GM23248 (cell line): ENCODE measurements at regions not wholly inside any gene's neighbourhood (a gene's known extent, or its start where the extent isn't known, plus 50 kb on each side); places are given as distances from the start of the nearest gene placed in this dataset.

Experiments used
- DNase-seq: peaks from one replicate; pipeline ENCODE4 v3.0.0-alpha.2; 2015
- H2AFZ ChIP-seq: fragments of 200-600 bp; sonication (generic); 2 replicates; pipeline ENCODE4 v1.6.1; 2016; ENCODE audit warnings: antibody characterized with exemption
- H3F3A ChIP-seq: fragments of 200-600 bp; sonication (generic); 2 replicates; pipeline ENCODE4 v1.6.1; 2016; ENCODE audit warnings: mild to moderate bottlenecking, antibody characterized with exemption, mixed run types; ENCODE audit not compliant: insufficient read depth
- H3K27ac ChIP-seq: fragments of 200-600 bp; sonication (generic); 2 replicates; pipeline ENCODE4 v1.5.1; 2016; ENCODE audit warnings: mild to moderate bottlenecking
- H3K27me3 ChIP-seq: fragments of 200-600 bp; sonication (generic); replicated peaks from 2 replicates; pipeline ENCODE4 v1.6.1; 2016; ENCODE audit warnings: mild to moderate bottlenecking; ENCODE audit not compliant: insufficient read depth
- H3K36me3 ChIP-seq: fragments of 200-600 bp; sonication (generic); 2 replicates; pipeline ENCODE4 v1.6.1; 2016; ENCODE audit warnings: low read depth, mild to moderate bottlenecking
- H3K4me1 ChIP-seq: fragments of 200-600 bp; sonication (generic); 2 replicates; pipeline ENCODE4 v1.6.1; 2016; ENCODE audit warnings: mild to moderate bottlenecking; ENCODE audit not compliant: insufficient read depth
- H3K4me2 ChIP-seq: fragments of 200-600 bp; sonication (generic); one replicate; pipeline ENCODE4 v1.6.1; 2016; ENCODE audit warnings: mild to moderate bottlenecking; ENCODE audit not compliant: unreplicated experiment
- H3K4me3 ChIP-seq: fragments of 200-600 bp; sonication (generic); 2 replicates; pipeline ENCODE4 v1.5.1; 2016; ENCODE audit warnings: mild to moderate bottlenecking
- H3K79me2 ChIP-seq: fragments of 200-600 bp; sonication (generic); 2 replicates; pipeline ENCODE4 v1.6.1; 2016; ENCODE audit warnings: mild to moderate bottlenecking; ENCODE audit not compliant: insufficient read depth
- H3K9ac ChIP-seq: fragments of 200-600 bp; sonication (generic); 2 replicates; pipeline ENCODE4 v1.6.1; 2016; ENCODE audit warnings: mild to moderate bottlenecking
- H3K9me2 ChIP-seq: fragments of 200-600 bp; sonication (generic); 2 replicates; pipeline ENCODE4 v1.6.1; 2016; ENCODE audit warnings: mixed run types, mild to moderate bottlenecking, moderate library complexity; ENCODE audit not compliant: insufficient read depth
- H3K9me3 ChIP-seq: fragments of 200-600 bp; sonication (generic); one replicate; pipeline ENCODE4 v1.6.1; 2017; ENCODE audit warnings: low read depth
- H4K20me1 ChIP-seq: fragments of 200-600 bp; sonication (generic); 2 replicates; pipeline ENCODE4 v1.6.0; 2016; ENCODE audit not compliant: insufficient read depth
- EZH2 ChIP-seq: fragments of 200-600 bp; sonication (generic); IDR thresholded peaks from 2 replicates; pipeline ENCODE4 v1.6.1; 2018; ENCODE audit warnings: antibody characterized with exemption, mild to moderate bottlenecking; ENCODE audit not compliant: insufficient read depth, poor library complexity, severe bottlenecking
- EZH2phosphoT487 ChIP-seq: fragments of 200-600 bp; sonication (generic); IDR thresholded peaks from 2 replicates; pipeline ENCODE4 v1.6.1; 2018; ENCODE audit warnings: antibody characterized with exemption, moderate library complexity, mild to moderate bottlenecking, low read depth; ENCODE audit not compliant: insufficient read depth
- WGBS, 2 experiments: methylation state at CpG; one replicate each; pipeline ENCODE4 v1.1.6; 2015 to 2017; ENCODE audit warnings: low lambda C conversion rate in 2 of 2, low coverage in 1 of 2; ENCODE audit errors: missing lambda C conversion rate in 2 of 2; 5-methylcytosine and 5-hydroxymethylcytosine counted together
- in situ Hi-C: fragments of 300-500 bp; cut with MboI; formaldehyde crosslinking; loops from 2 replicates; pipeline ENCODE4 v1.15.0; 2020

GRCh38 chr1:14438127-14438769 lies 160.2 kb upstream of the KAZN start:
- Histone ChIP-seq H3K4me1 (peaks cover 56% of the 10 kb centered on the region), H3K4me3 (no peak overlapping the region), H3F3A (peaks cover 25% of the 10 kb centered on the region), H3K36me3 (no peaks in the 10 kb centered on the region), H4K20me1 (no peaks in the 10 kb centered on the region), H3K27ac (no peak overlapping the region), H2AFZ (no peak overlapping the region), H3K9me2 (no peaks in the 10 kb centered on the region), H3K79me2 (no peaks in the 10 kb centered on the region), H3K9ac (no peak overlapping the region), H3K9me3 (no peaks in the 10 kb centered on the region), H3K27me3 (no peaks in the 10 kb centered on the region), H3K4me2 (no peak overlapping the region)
- TF ChIP-seq EZH2phosphoT487: no peak
- no peak for TF ChIP-seq EZH2
- 97 to 98% methylated on average over 6 of the region's 6 CpGs for WGBS, 2 experiments
- no peak for DNase-seq
- in situ Hi-C loops: no loop called here

DNA sequence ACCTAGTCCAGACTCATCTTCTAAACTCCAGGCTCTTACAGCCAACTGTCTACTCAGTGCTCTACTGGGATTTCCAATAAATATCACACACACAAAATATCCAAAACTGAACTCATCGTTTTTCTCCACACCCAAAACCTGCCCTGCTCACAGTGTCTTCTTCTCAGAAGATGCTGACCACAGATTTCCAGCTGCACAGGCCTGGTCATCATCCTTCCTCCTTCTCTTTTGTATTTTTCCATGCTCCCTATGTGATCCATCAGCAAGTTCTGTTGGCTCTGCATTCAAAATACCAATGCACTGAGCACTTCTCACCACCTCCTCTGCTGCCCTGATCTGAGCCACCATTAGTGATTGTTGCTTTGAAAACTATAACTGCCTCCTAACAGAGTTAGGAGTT lies 159.5 kb upstream of the KAZN start:
- H3K27ac ChIP-seq: no peak overlapping the region
- H3K4me1 ChIP-seq: peaks cover 64% of the 10 kb centered on the region
- H3K9me2 ChIP-seq: no peaks in the 10 kb centered on the region
- no peaks in the 10 kb centered on the region for H3K36me3 ChIP-seq
- no peaks in the 10 kb centered on the region for H3K9me3 ChIP-seq
- H3K9ac ChIP-seq: no peak overlapping the region
- 8 to 9% methylated on average over 1 of the region's 1 CpG for WGBS, 2 experiments
- no peaks in the 10 kb centered on the region for H3K79me2 ChIP-seq
- in situ Hi-C loops: no loop called here
- H3K4me2 ChIP-seq: no peak overlapping the region
- H3F3A ChIP-seq: peaks cover 25% of the 10 kb centered on the region
- H4K20me1 ChIP-seq: no peaks in the 10 kb centered on the region
- no peak overlapping the region for H3K4me3 ChIP-seq
- TF ChIP-seq EZH2 (no peak), EZH2phosphoT487 (no peak)
- no peak overlapping the region for H2AFZ ChIP-seq
- peak; percentile 80 for DNase-seq
- no peaks in the 10 kb centered on the region for H3K27me3 ChIP-seq

GRCh38 chr1:14440166-14440565 lies 158.3 kb upstream of the KAZN start:
- no peaks in the 10 kb centered on the region for H4K20me1 ChIP-seq
- WGBS, 2 experiments: 97% methylated on average over 9 of the region's 9 CpGs

GRCh38 chr1:14440731-14441130 lies 157.8 kb upstream of the KAZN start:
- H3F3A ChIP-seq: peaks cover 25% of the 10 kb centered on the region
- no peak overlapping the region for H2AFZ ChIP-seq
- H4K20me1 ChIP-seq: no peaks in the 10 kb centered on the region
- in situ Hi-C loops: no loop called here
- peaks cover 64% of the 10 kb centered on the region for H3K4me1 ChIP-seq
- DNase-seq: peak; percentile 19
- H3K36me3 ChIP-seq: no peaks in the 10 kb centered on the region
- H3K9ac ChIP-seq: no peak overlapping the region
- no peak for TF ChIP-seq EZH2phosphoT487
- TF ChIP-seq EZH2: no peak
- H3K4me3 ChIP-seq: no peak overlapping the region
- peak overlapping the region; percentile 70 for H3K27ac ChIP-seq
- no peaks in the 10 kb centered on the region for H3K9me3 ChIP-seq
- WGBS, 2 experiments: 95 to 96% methylated on average over 4 of the region's 4 CpGs
- peak overlapping the region; percentile 57 for H3K4me2 ChIP-seq
- H3K27me3 ChIP-seq: no peaks in the 10 kb centered on the region
- no peaks in the 10 kb centered on the region for H3K79me2 ChIP-seq
- no peaks in the 10 kb centered on the region for H3K9me2 ChIP-seq

More at GRCh38 chr1:14440166-14440565, 158.3 kb upstream of the KAZN start:
- no peak for DNase-seq
- no peak overlapping the region for H3K9ac ChIP-seq
- H3K27me3 ChIP-seq: no peaks in the 10 kb centered on the region
- H3K79me2 ChIP-seq: no peaks in the 10 kb centered on the region
- H3K36me3 ChIP-seq: no peaks in the 10 kb centered on the region
- no peak overlapping the region for H3K4me2 ChIP-seq
- TF ChIP-seq EZH2: no peak
- TF ChIP-seq EZH2phosphoT487: no peak
- H3K9me2 ChIP-seq: no peaks in the 10 kb centered on the region
- peaks cover 65% of the 10 kb centered on the region for H3K4me1 ChIP-seq
- H3K9me3 ChIP-seq: no peaks in the 10 kb centered on the region
- no peak overlapping the region for H3K4me3 ChIP-seq
- H2AFZ ChIP-seq: no peak overlapping the region
- no peak overlapping the region for H3K27ac ChIP-seq
- in situ Hi-C loops: no loop called here
- peaks cover 25% of the 10 kb centered on the region for H3F3A ChIP-seq

GRCh38 chr1:14441302-14441741 lies 157.2 kb upstream of the KAZN start:
- H4K20me1 ChIP-seq: no peaks in the 10 kb centered on the region
- no peak overlapping the region for H3K4me3 ChIP-seq
- no peaks in the 10 kb centered on the region for H3K9me2 ChIP-seq
- H3K36me3 ChIP-seq: no peaks in the 10 kb centered on the region
- in situ Hi-C loops: no loop called here
- no peak overlapping the region for H2AFZ ChIP-seq
- H3K4me2 ChIP-seq: peak overlapping the region; percentile 57
- H3K9ac ChIP-seq: no peak overlapping the region
- peaks cover 25% of the 10 kb centered on the region for H3F3A ChIP-seq
- no peaks in the 10 kb centered on the region for H3K27me3 ChIP-seq
- peaks cover 59% of the 10 kb centered on the region for H3K4me1 ChIP-seq
- H3K79me2 ChIP-seq: no peaks in the 10 kb centered on the region
- H3K27ac ChIP-seq: peak overlapping the region; percentile 70
- DNase-seq: peak; percentile 91
- WGBS, 2 experiments: 12 to 15% methylated on average over 6 of the region's 6 CpGs
- TF ChIP-seq EZH2 (no peak), EZH2phosphoT487 (no peak)
- H3K9me3 ChIP-seq: no peaks in the 10 kb centered on the region
